HG03108 (cell line): ENCODE measurements at regions not wholly inside any gene's neighbourhood (a gene's known extent, or its start where the extent isn't known, plus 50 kb on each side); places are given as distances from the start of the nearest gene placed in this dataset.

Experiments used
- ATAC-seq: cut with Tn5 transposase; IDR thresholded peaks from one replicate; pipeline ENCODE4 v1.9.1; 2021; ENCODE audit warnings: moderate library complexity; ENCODE audit not compliant: unreplicated experiment

DNA sequence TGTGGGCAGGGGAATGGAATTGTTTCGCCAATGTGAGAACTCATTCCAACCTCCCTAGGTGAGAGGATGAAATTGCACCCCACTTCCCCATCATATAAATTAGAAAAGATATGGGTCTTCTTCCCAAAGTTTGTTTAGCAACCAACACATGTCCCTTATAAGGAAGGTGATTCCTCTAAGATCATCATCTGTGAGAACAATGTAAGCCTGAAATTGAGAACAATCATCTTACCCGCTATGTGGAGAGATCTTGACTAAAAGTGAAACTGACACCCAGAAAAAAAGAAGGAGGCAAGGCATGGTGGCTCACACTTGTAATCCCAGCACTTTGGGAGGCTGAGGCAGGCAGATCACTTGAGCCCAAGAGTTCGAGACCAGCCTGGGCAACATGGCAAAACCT lies 173.2 kb upstream of the HMGA2 start:
- no peak for ATAC-seq

DNA sequence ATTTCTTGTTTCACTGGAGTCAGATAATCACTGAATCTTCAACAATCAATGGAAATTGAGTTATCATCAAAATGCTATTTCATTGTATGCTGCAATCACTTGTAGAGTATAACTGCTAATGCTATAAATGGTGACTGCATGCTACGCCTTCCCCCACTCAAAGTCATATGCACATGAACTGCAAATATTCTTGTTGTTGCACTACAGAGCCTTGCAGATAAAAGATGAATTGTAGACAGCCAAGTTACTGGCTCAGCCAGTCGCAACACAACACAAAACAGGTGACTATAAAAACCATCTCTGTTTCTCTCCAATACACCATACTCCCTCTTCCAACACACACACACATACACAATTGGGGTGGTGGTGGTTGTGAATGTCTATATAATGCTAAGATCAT lies 171.0 kb upstream of the HMGA2 start:
- ATAC-seq, result no peak

DNA sequence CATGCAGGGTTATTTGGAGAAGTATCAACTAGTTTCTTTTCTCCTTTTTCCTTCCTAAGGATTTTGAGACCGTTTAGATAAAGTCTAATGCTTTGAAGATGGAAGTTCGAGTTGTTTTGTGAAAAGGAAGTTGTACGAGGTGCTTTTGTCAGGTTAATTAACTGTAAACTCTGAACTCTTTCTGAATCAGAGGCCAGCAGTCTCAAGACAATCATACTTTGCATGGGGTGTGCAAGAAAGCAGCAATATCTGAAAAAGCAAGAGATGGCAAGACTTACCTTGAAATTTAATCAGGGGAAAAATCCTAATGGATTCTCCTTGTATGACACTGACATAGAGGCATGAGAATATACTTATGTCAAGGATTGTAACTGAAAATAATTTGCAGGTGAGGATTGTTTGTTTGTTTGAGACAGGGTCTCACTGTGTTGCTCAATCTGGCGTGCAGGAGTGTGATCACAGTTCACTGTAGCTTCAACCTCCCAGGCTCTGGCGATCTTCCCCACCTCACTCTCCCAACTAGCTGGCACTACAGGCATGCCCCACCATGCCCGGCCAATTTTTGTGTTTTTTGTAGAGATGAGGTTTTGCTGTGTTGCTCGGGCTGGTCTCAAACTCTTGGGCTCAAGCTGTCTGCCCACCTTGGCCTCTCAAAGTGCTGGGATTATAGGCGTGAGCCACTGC lies 170.2 kb upstream of the HMGA2 start:
- ATAC-seq, result no peak

DNA sequence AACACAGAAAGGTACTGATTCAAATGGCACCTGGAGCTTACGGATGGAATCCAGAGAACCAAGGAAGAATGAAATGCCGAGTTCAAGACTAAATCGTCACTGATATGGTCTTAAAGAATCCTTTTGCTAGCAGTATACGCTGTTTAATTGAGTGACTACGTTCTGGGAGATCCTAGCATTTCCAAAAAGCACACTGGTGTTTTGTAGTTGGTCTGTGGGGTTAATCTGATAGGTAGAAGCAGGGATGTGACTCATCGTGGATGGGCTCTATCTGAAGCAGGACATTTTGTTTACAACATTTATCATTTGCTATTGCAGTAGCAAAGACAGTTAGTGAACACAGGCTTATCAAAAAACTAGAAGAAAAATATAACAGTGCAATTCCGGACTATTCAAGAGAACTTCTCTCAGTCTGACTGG lies 169.2 kb upstream of the HMGA2 start:
- no peak for ATAC-seq

DNA sequence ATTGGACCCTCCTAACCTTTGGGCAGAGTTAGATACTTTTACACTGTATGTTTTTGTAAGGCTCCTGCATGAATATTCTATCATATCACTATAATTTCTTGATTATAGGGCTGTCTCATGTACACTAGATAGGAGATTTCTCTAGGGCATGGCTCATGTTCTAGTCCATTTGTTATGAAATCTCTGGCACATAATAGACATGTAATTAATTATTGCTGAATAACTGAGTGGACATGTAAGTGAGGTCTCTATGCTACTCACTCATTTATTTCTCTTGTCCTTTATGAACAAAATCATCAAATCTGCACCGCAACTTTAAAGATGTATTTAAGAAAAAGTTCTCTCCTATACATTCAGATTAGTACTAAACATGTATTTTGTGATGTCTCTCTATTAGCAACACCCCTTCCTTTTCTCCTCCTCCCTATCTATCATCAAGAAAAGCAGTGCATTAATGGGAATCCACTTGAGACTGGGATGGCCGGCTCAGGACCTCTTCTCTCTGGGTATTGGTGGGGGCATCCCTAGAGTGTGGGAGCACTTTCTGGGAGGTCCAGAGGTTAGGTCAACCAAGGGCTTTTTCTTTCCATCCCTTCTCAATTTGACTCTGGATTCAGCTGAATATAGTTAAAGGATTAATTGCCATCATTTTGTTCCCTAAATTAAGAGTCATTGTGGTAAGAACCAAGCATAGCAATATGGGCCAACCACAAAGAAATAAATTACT lies 168.0 kb upstream of the HMGA2 start:
- no peak for ATAC-seq

DNA sequence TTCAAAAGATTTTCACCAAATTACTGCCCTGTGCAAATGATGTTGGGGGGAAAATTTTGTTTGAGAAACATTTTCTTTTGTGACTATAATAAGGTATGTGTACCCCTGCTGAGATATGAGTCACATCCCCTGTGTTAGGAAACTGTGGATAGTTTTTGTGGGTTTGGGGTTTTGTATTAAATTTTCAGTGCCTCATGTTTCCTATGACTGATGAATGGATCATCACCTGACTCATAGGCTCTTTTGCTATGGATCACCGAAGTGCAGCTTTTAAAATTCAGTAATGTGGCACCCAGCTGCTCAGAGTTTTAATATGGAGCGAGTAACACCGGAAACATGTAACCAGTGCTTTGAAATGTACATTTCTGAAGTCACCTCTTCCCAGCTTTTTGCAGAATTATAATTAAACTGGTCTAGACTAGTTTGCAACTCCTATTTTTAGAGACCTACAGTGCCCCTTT lies 167.4 kb upstream of the HMGA2 start:
- ATAC-seq, result no peak

DNA sequence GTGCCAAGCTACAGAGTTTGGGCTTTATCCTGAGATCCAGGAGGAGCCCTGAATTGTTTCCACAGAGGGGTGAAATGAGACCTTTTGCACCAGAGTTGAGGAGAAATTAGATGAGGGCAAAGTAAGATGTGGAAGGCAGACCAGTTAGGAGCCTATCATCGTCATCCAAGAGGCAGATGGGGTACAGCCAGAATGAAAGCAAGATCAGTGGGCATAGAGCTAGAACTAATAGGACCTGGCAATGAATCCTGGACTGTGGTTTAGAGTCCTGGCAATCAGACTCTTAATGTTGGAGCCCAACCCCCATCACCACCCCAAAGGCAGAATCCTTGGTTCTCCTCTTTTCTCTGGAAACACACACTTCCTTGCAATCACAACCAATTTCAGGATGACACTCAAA lies 166.6 kb upstream of the HMGA2 start:
- no peak for ATAC-seq

DNA sequence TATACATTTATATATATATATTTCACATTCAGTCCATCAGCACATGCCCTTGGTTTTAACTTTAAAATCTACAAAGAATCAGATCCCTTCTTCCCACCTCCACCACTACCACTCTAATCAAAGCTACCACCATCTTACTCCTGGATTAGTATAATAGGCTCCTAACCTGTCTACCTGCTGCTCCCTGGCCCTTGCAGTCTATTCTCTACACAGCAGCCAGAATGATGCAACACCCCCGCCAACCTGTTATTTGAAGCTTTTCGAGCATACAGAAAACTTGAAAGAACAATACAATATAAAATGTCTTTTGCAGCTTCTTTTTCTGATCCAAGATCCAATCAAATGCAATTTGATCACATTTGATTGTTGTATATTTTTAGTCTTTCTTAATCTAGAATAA lies 165.9 kb upstream of the HMGA2 start:
- no peak for ATAC-seq

DNA sequence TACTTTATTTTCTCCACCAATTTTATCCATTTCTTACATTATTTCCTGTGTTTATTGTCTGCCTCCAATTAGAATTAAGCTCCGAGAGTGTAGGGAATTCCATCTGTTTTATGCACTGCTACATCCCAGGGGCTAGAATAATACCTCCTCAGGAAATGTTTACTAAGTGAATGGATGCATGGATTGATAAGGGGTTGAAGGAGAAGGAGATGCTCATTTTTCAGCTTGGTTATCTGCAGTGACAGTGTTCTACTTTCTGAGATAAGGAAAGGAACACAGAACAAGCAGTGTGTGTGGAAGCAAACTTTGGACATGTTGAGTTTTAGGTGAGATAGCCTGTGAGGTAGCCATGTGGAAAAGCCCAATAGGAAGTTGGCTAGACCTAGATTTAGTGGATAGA lies 164.6 kb upstream of the HMGA2 start:
- ATAC-seq, result no peak

DNA sequence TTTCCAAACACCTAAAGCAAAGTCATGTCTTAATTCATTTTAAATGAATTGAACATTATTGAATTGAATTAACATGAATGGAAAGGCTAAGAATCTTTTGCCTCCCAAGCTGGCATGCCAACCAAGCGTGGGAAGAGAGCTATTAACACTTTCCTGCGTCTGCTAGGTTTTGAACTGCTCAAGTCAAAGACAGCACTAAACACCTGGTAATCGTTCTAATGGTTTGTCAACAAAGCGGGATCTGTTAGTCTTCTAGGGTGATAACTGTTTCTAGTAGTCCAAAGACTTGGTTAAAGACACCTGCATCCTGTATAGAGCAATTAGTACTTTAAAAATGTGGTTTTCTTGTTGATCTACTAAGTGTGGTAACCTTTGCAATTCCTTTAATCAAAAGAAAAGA lies 164.2 kb upstream of the HMGA2 start:
- no peak for ATAC-seq

DNA sequence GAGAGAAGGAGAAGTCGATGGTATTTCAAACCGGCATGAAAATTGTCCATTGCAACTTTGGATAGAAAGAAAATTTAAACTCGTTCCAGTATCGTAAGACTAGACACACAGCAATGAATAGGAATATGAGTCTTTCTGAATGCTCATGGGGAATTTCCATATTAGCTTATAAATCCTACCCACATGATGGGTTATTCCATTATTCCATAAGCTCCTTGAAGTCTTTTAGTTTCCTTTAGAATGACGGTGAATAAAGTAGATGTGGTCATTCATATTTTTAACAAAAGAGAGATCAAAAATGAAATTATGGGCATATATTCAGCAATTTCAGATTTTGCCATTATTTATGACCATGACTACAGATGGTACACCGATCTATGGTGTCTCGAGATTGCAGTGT lies 163.4 kb upstream of the HMGA2 start:
- no peak for ATAC-seq

DNA sequence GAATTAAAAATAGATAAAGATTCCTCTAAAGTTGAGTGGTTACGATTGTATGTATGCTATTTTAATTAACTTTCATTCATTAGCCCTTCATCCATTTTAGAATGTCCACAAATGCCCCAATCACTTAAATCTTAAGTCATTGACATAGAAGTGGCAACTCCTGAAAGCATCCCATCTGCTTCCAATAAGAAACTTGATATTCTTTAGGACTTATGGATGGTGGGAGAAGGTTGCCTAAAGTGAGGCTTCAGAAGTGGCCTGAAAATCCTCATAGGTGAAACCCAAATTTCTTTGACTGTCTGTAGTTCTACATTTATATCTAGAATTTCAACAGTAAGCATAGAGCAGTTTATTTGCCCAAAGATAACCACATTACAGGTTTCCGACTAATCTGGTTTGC lies 161.7 kb upstream of the HMGA2 start:
- no peak for ATAC-seq

DNA sequence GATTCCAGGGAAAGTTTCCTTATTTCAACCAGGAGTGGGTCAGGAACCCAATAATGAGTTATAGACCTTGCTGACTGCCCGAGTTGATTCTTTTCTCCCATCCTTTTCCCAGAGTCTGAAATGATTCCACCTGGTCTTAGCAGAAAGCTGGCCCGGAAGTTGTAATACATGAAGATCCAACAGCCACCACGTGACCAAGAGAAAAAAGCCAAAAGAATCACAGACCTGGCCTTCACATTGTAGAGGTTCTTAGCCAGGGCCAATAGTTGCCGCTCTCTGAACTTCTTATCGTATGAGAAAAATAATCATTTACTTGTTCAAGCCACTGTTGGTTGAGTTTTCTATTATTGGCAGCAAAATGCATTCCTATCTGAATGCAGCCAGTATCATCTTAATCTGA lies 161.2 kb upstream of the HMGA2 start:
- no peak for ATAC-seq

DNA sequence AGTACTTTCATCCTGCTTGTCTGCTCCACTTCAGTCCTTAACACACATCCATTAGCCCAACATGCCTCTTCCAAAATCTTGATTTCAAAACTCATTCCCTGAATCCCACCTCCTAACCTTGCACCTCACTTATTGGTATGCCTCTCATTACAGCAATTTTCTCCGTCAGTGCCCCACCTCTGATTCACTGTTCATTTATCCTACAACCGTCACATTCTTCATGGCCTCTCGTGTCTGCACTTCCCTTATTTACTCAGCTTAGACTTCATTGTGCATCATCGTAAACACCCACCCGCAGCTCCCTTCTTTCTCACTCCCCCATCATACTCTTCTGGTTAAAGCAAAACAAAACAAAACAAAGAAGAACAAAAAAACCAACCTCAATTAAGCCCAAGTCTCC lies 160.6 kb upstream of the HMGA2 start:
- ATAC-seq, result no peak

DNA sequence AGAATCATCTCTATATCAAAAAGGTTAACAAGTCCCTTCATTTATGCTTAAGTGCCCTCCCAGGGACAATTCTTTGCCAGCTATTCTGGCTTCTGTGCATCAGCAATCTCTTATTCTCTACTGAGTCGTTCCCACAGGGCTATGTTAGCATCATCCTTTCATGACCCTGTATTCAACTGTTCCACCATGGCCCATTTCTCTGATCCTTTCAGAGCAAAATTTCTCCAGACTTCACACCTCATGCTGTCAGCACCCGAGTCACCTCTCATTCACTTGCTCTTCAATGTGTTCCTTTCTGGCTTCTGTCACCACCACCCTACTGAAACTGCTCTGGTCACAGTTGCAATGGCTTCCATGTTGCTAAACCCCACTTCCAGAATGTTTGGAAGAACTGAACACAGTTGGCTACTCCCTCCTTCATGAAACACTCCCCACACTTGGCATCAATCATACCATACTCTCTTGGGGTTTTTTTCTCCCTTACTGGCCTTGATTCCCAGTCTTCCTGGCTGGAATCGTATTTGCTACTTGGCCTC lies 159.5 kb upstream of the HMGA2 start:
- no peak for ATAC-seq

DNA sequence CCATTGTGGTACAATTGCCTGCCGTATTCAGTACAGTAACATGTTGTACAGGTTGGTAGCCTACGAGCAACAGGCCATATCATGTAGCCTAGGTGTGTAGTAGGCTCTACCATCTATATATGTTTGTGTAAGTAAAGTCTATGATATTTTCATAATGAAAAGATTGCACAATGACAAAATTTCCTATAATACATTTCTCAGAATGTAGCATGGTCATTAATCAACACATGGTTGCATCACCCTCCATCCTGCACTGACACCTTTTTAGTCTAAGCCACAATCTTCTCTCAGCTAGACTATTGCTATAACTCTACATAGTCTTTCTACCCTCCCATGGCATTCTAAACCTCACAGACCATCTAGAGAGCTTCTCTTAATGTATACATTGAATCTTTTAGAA lies 158.5 kb upstream of the HMGA2 start:
- no peak for ATAC-seq

DNA sequence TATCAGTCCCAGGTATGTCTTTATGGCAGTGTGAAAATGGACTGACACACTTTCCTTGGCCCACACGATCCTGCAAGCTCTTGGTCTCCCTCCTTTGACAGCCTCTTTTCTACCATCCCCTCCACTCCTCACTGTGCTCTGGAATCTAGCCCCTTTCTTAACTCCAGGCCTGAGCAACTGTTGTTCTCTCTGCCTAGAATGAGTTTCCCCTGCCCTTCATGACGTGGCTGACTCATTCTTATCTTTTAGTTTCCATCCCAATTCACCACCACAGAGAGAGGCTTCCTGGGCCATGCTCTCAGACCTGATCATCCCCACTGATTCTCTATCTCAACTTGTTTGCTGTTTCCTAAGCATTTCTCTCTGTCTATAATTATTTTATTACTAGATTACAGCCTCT lies 157.4 kb upstream of the HMGA2 start:
- ATAC-seq, result no peak

DNA sequence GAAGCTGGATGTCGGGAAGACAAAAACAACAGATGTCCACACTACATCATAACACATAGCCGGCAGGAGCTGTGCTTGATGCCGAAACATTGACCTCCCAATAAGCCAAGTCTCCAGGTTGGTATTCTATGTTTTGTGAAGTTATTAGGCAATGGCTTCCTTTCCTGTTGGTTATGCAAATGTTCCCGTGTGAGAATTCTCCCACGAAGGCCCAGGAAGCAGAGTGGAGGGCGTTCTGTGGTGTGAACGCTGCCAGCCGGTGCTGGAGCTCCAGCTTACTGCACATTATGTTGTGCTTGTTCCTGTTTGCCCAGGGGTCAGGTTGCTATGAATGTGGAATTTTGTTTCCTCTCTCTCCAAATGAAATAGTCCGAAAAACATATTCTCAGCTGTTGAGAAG lies 156.4 kb upstream of the HMGA2 start:
- no peak for ATAC-seq

DNA sequence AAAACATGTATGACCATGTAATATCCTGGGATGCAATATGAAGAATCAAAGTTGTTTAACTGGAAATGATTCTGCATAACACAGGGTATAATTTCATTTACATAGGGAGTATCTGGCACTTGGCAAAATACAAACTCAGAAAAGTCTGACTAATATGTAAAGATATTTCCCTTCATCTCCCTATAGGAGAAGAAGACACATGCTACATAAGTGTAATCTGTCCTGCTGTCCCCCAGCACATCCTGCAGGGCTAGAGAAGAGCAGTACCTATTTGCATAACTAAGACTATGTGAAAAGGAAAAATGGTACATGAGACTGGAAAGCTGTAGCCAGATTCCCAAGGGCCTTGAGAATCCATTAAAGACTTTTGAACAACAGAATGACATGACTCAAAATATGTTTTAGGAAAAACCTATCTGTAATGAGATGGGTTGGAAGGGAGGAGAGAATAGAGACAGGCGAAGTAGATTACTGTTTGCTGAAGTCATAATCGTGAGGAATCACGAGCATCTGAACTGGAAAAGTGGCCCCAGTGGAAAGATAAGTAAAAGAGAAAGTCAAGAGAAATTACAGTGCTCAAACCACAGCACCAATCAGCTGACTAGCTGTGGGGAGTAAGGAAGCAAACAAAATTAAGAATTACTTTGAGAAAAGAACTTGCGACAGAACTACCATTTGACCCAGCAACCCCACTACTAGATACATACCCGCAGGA lies 155.1 kb upstream of the HMGA2 start:
- ATAC-seq, result no peak

DNA sequence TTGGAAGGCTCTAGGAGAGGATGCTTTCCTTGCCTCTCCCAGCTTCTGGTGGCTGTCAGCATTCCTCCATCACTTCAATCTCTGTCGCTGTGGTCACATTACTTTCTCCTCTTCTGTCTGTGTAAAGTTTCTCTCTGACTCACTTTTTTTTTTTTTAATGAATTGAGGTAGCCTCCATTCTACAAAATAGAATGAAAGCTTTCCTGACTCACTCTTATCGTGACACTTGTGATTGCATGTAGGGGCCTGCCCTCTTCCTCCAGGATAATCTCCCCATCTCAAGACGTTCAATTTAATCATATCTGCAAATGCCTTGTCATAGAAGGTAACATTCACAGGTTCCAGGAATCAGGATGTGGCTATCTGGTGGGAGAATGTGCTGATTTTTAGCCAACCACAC lies 153.5 kb upstream of the HMGA2 start:
- no peak for ATAC-seq

DNA sequence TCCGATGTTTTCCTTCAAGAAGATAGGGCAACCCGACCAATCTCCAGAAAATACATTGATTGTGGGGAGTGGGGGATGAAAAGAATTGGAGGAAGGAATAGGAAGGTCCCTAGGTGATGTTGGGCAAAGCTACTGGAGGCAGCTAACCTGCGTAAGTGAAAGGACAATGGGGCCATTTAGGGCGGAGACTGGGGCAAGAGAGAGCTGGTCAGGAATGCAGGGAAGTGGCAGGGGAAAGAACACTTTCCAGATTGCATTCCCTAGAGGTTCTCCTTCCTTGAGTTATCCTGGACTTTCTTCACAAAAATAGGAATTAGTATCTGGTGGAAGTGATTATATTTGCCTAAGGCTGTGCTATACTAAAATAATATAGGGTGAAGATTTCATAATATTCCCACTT lies 151.8 kb upstream of the HMGA2 start:
- no peak for ATAC-seq

DNA sequence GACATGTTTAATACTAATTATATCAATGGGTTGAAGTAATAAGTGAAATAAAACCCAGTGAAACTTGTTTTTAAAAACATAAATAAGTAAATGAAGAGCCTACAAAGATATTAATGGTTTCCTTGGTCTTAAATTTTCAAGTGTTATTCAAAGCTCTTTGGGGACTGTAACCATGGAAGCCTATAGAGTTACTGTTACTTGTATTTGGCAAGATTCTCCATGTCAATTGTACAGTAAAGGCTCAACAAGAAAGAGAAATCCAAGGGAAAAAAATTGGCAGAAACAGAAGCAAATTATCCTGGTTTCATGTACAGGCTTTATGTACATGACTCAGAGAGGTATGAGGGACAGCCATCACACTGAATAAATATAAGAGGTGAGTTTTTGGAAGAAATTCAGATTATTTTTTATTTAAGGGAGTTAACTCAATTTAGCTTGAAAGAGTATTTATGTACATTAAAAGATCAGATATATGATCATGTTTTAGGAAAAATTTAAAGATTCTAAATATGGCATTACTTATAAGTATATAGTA lies 151.1 kb upstream of the HMGA2 start:
- no peak for ATAC-seq
